ENCODE measurements at regions not wholly inside any gene's neighbourhood (a gene's known extent, or its start where the extent isn't known, plus 50 kb on each side); places are given as distances from the start of the nearest gene placed in this dataset.
A peak's percentile ranks its signal among the peaks of the same experiment; 100 is the strongest.

GRCh38 chr13:107035186-107035585 is 467.2 kb upstream of the ARGLU1 start:
- DNase-seq (ENCODE audit: low read depth): no peak

GRCh38 chr13:107034236-107034872 is 466.4 kb upstream of the ARGLU1 start:
- TF ChIP-seq CTCF (IDR thresholded peaks at IDR 0.05; ENCODE audit: control insufficient read depth, extremely low read depth, insufficient read depth): no peak
- no peak overlapping the region for H3K4me3 ChIP-seq (ENCODE audit: low read depth, low read length)
- no peak for DNase-seq (ENCODE audit: low read depth)

More at GRCh38 chr13:107035186-107035585, 467.2 kb upstream of the ARGLU1 start:
- no peak overlapping the region for H3K4me3 ChIP-seq (ENCODE audit: low read depth, low read length)
- no peak for TF ChIP-seq CTCF (IDR thresholded peaks at IDR 0.05; ENCODE audit: control insufficient read depth, extremely low read depth, insufficient read depth)

GRCh38 chr13:107031716-107032115 is 463.8 kb upstream of the ARGLU1 start:
- TF ChIP-seq CTCF (IDR thresholded peaks at IDR 0.05; ENCODE audit: control insufficient read depth, extremely low read depth, insufficient read depth): no peak
- no peak overlapping the region for H3K4me3 ChIP-seq (ENCODE audit: low read depth, low read length)
- DNase-seq (ENCODE audit: low read depth): no peak

GRCh38 chr13:107028751-107029150 is 460.8 kb upstream of the ARGLU1 start:
- TF ChIP-seq CTCF (IDR thresholded peaks at IDR 0.05; ENCODE audit: control insufficient read depth, extremely low read depth, insufficient read depth): no peak
- DNase-seq (ENCODE audit: low read depth): no peak
- H3K4me3 ChIP-seq (ENCODE audit: low read depth, low read length): no peak overlapping the region

- no peak overlapping the region for H3K4me3 ChIP-seq (ENCODE audit: low read depth, low read length)
- TF ChIP-seq CTCF (IDR thresholded peaks at IDR 0.05; ENCODE audit: control insufficient read depth, extremely low read depth, insufficient read depth): no peak
- DNase-seq (ENCODE audit: low read depth): peak; percentile 42
Observed at GRCh38 chr13:107025991-107026390, 458.1 kb upstream of the ARGLU1 start.

GRCh38 chr13:107023335-107023734 is 455.4 kb upstream of the ARGLU1 start:
- H3K4me3 ChIP-seq (ENCODE audit: low read depth, low read length): no peak overlapping the region
- TF ChIP-seq CTCF (IDR thresholded peaks at IDR 0.05; ENCODE audit: control insufficient read depth, extremely low read depth, insufficient read depth): no peak
- no peak for DNase-seq (ENCODE audit: low read depth)

GRCh38 chr13:107020393-107020792 is 452.5 kb upstream of the ARGLU1 start:
- no peak overlapping the region for H3K4me3 ChIP-seq (ENCODE audit: low read depth, low read length)
- DNase-seq (ENCODE audit: low read depth): no peak

More at GRCh38 chr13:107020393-107020792, 452.5 kb upstream of the ARGLU1 start:
- no peak for TF ChIP-seq CTCF (IDR thresholded peaks at IDR 0.05; ENCODE audit: control insufficient read depth, extremely low read depth, insufficient read depth)

Data from LNCaP clone FGC (cell line).